HG02678 (cell line): ENCODE measurements at regions not wholly inside any gene's neighbourhood (a gene's known extent, or its start where the extent isn't known, plus 50 kb on each side); places are given as distances from the start of the nearest gene placed in this dataset.
"Not testable (repeated sequence)": the region's sequence is repeated elsewhere in the genome, so short reads cannot be mapped to it uniquely, and the experiment has no call there.

Source experiments
- ATAC-seq: cut with Tn5 transposase; IDR thresholded peaks from one replicate; pipeline ENCODE4 v1.9.1; 2021; ENCODE audit warnings: mild to moderate bottlenecking, moderate library complexity; ENCODE audit not compliant: unreplicated experiment

- no peak for ATAC-seq
Observed at GRCh38 chr5:56632199-56632598, 183.2 kb upstream of the MAP3K1 start.

- ATAC-seq: no peak
Observed at GRCh38 chr5:56631719-56632118, 183.6 kb upstream of the MAP3K1 start.

- not testable (repeated sequence) for ATAC-seq
Observed at GRCh38 chr5:56628616-56629015, 186.7 kb upstream of the MAP3K1 start.

GRCh38 chr5:56625541-56625940, 189.8 kb upstream of the MAP3K1 start:
- ATAC-seq: no peak

GRCh38 chr5:56624751-56625150, 190.6 kb upstream of the MAP3K1 start:
- ATAC-seq: no peak

GRCh38 chr5:56622141-56622540, 193.2 kb upstream of the MAP3K1 start:
- no peak for ATAC-seq

GRCh38 chr5:56620903-56621677, 194.3 kb upstream of the MAP3K1 start:
- no peak for ATAC-seq

GRCh38 chr5:56617998-56618397, 197.4 kb upstream of the MAP3K1 start:
- no peak for ATAC-seq

- no peak for ATAC-seq
Observed at GRCh38 chr5:56616454-56617160, 198.7 kb upstream of the MAP3K1 start.

GRCh38 chr5:56615361-56616153, 199.8 kb upstream of the MAP3K1 start:
- ATAC-seq: no peak

- no peak for ATAC-seq
Observed at GRCh38 chr5:56612759-56613158, 202.6 kb upstream of the MAP3K1 start.

- no peak for ATAC-seq
Observed at GRCh38 chr5:56612353-56612752, 203.0 kb upstream of the MAP3K1 start.

GRCh38 chr5:56610093-56610698, 205.2 kb upstream of the MAP3K1 start:
- no peak for ATAC-seq

- no peak for ATAC-seq
Observed at GRCh38 chr5:56608217-56608925, 207.0 kb upstream of the MAP3K1 start.

- no peak for ATAC-seq
Observed at GRCh38 chr5:56607551-56607950, 207.8 kb upstream of the MAP3K1 start.

GRCh38 chr5:56607074-56607473, 208.3 kb upstream of the MAP3K1 start:
- ATAC-seq: no peak

- ATAC-seq: no peak
Observed at GRCh38 chr5:56606192-56606591, 209.2 kb upstream of the MAP3K1 start.

GRCh38 chr5:56605231-56605630, 210.1 kb upstream of the MAP3K1 start:
- ATAC-seq: no peak

GRCh38 chr5:56601641-56602071, 213.7 kb upstream of the MAP3K1 start:
- ATAC-seq: no peak

GRCh38 chr5:56598941-56599340, 216.4 kb upstream of the MAP3K1 start:
- no peak for ATAC-seq
